GM21576 (cell line): ENCODE measurements at regions not wholly inside any gene's neighbourhood (a gene's known extent, or its start where the extent isn't known, plus 50 kb on each side); places are given as distances from the start of the nearest gene placed in this dataset.
"Not testable (repeated sequence)": the region's sequence is repeated elsewhere in the genome, so short reads cannot be mapped to it uniquely, and the experiment has no call there.

Source experiments
- ATAC-seq: cut with Tn5 transposase; IDR thresholded peaks from one replicate; pipeline ENCODE4 v1.9.1; 2021; ENCODE audit warnings: mild to moderate bottlenecking, moderate library complexity; ENCODE audit not compliant: unreplicated experiment

GRCh38 chr10:56109454-56109853 lies 251.6 kb downstream of the ZWINT start:
- ATAC-seq, result no peak

GRCh38 chr10:56104923-56105322 lies 256.1 kb downstream of the ZWINT start:
- no peak for ATAC-seq

DNA sequence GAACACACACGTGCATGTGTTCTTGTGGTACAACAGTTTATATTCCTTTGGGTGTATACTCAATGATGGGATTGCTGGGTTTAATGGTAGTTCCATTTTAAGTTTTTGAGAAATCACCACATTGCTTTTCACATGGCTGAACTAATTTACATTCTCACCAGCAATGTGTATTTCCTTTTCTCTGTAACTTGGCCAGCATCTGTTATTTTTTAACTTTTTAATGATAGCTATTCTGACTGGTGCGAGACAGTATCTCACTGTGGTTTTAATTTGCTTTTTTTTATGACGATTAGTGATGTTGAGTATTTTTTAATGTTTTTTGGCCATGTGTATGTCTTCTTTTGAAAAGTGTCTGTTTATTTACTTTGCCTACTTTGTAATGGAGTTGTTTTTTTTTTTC lies 256.6 kb downstream of the ZWINT start:
- no peak for ATAC-seq

GRCh38 chr10:56096226-56096517 lies 264.9 kb downstream of the ZWINT start:
- no peak for ATAC-seq

- no peak for ATAC-seq
These were observed 265.4 kb downstream of the ZWINT start for GRCh38 chr10:56095506-56096225.

DNA sequence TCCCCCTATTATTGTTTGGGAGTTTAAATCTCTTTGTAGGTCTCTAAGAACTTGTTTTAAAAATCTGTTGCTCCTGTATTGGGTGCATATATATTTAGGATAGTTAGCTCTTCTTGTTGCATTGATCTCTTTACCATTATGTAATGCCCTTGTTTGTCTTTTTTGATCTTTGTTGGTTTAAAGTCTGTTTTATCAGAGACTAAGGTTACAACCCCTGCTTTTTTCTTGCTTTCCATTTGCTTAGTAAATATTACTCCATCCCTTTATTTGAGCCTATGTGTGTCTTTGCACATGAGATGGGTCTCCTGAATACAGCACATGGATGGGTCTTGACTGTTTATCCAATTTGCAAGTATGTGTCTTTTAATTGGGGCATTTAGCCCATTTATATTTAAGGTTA lies 267.4 kb downstream of the ZWINT start:
- ATAC-seq, result not testable (repeated sequence)

DNA sequence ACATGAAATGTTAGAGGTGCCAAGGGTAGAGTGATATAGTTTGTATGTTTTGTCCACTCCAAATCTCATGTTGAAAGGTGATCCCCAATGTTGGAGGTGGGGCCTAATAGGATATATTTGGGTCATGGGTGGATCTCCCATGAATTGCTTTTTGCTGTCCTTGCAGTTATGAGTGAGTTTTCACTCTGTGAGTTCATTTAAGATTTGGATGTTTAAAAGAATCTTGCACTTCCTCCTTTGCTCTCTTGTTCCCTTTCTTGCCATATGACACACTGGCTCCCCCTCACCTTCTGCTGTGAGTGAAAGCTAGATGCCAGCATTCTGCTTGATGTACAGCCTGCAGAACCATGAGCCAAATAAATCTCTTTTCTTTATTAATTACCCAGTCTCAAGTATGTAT lies 269.2 kb downstream of the ZWINT start:
- no peak for ATAC-seq

DNA sequence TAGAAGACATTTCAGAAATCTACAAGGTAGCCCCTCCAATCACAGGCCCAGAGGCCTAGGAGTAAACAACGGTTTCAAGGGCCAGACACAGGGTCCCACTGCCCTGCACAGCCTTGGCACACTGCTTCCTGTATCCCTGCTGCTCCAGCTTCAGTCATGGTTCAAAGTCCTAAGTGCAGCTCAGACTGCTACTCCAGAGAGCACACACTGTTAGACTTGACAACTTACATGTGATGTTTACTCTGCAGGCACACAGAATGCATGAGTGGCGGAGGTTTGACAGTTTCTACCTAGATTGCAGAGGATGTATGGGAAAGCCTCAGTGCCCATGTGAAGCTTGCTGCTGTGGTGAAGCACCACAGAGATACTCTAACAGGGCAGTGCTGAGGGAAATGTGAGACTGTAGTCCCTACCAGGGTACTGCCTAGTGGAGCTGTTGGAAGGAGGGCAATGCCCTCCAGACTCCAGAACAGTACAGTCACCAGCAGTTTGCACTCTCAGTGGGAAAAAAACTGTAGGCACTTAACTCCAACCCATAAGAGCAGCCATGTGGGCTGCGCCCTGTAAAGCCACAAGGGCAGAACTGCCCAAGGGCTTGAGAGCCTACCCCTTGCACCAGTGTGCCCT lies 270.0 kb downstream of the ZWINT start:
- no peak for ATAC-seq

GRCh38 chr10:56085406-56086122 lies 275.5 kb downstream of the ZWINT start:
- ATAC-seq, result no peak

GRCh38 chr10:56082169-56082568 lies 278.9 kb downstream of the ZWINT start:
- no peak for ATAC-seq

DNA sequence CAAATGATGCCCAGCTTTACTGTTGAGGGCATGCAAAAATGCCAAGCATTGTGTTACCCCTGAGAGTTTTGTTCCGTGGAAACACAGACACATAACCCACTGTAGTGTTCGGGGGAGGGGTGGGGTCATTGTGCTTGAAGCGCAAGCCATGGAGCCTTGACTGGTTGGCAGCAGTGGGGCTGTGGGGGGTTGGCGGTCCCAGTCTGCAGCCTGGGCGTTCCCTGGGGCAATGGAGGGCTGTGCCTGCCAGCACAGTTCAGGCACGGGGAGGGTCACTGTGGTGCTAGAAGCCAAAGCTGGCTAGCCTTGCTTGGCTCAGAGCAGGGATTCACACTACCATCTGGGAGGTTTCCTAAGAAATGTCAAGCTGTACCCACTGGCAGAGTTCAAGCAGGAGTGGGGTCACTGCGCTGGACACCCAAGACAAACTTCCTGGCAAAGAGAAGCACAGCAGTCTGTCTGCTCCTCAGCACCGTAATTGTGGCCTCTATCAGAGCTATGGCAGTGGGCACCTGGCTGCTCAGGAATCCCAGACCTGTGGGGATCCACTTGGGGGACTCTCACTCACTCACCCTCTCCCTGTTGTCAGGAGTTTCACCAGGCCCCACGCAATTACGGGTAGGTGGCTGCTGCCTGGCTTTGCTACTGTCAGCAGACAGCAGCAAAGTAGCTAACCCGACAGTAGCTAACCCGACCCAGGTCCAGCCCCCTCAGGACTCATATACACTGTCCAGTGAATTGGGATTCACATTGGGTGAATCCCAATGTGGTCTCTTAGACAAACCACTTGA lies 292.4 kb downstream of the ZWINT start:
- no peak for ATAC-seq

GRCh38 chr10:56068040-56068439 lies 293.0 kb downstream of the ZWINT start:
- no peak for ATAC-seq

- no peak for ATAC-seq
These were observed 297.4 kb downstream of the ZWINT start for GRCh38 chr10:56063642-56064041.

DNA sequence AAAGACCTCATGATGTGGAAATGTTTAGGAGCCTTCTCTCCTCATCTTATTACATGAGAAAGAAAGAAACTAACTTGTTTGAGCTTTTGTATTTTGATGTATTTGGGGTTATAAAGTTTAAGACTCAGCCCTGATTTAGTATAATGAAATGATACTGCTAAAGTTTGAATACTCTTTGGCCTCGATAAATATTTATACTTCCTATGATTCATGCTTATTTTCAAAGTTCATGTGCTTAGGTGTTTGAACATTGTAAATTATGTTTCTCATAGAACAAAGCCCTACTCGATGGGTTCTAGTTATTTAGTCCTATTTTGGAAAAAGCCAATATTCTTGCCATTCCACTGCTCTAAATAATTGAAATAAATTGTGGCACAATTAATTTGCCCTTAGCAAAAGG lies 303.2 kb downstream of the ZWINT start:
- ATAC-seq, result no peak

DNA sequence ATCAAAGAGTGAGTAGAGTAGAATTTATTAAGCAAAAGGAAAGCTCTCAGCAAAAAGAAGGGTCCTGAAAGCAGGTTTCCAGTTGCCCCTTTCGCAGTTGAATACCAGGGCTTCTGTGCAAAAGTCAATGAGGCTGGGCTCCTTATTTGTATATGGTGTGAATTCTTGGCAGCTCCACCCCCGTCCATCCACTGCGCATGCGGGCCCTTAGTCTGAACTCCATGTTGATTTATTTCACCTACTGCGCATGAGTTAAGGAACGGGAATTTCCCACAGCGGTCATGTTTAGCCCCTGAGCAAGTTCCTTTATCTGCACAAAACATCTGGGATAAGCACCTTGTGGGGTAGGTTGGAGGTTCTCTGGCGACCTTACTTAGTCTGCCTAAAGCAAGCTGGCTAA lies 325.6 kb downstream of the ZWINT start:
- no peak for ATAC-seq

- ATAC-seq, result no peak
These were observed 332.5 kb downstream of the ZWINT start for GRCh38 chr10:56028298-56029132.

DNA sequence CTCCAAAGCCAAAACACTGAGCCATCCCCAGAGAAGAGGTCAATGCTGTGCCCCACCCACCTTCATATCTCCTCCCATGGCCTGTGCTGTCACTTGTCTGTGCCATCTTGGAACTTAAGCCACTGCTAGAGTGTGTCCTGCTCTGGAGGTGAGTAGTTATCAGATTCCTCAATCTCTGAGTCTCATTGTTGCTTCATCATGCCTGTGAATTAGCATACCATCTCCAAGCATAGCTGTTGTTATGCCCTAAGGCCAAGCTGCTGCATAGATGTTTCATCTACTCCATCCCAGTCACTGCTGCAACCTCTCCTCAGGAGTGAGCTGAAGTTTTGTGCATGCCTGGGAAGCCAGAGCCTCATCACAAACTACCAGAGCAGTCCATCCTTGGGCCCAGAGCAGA lies 349.0 kb downstream of the ZWINT start:
- ATAC-seq, result no peak

- no peak for ATAC-seq
These were observed 357.5 kb downstream of the ZWINT start for GRCh38 chr10:56003555-56003954.

GRCh38 chr10:55989188-55989587 lies 371.9 kb downstream of the ZWINT start:
- ATAC-seq, result no peak

- ATAC-seq, result no peak
These were observed 381.9 kb downstream of the ZWINT start for GRCh38 chr10:55979203-55979602.

GRCh38 chr10:55966101-55966500 lies 395.0 kb downstream of the ZWINT start:
- ATAC-seq, result no peak
